ENCODE measurements at regions not wholly inside any gene's neighbourhood (a gene's known extent, or its start where the extent isn't known, plus 50 kb on each side); places are given as distances from the start of the nearest gene placed in this dataset.

GRCh38 chr20:24261351-24261750, 208.1 kb upstream of the SYNDIG1 start:
- no peaks in the 10 kb centered on the region for H3K9me3 Mint-ChIP-seq (ENCODE audit: low read depth)
- H3K4me1 Mint-ChIP-seq (ENCODE audit: low read depth): peaks cover 8% of the 10 kb centered on the region
- H3K4me3 Mint-ChIP-seq (ENCODE audit: low read depth): no peak overlapping the region
- H3K27me3 Mint-ChIP-seq: peaks cover 62% of the 10 kb centered on the region
- H3K27ac Mint-ChIP-seq: no peak overlapping the region
- TF ChIP-seq CTCF (IDR thresholded peaks at IDR 0.05; ENCODE audit: unreplicated experiment): no peak
- no peaks in the 10 kb centered on the region for H3K36me3 Mint-ChIP-seq (ENCODE audit: insufficient read depth)
- DNase-seq (ENCODE audit: low spot score, unreplicated experiment): no peak

GRCh38 chr20:24257171-24257570, 212.3 kb upstream of the SYNDIG1 start:
- H3K4me3 Mint-ChIP-seq (ENCODE audit: low read depth): no peak overlapping the region
- no peak overlapping the region for H3K27ac Mint-ChIP-seq
- H3K36me3 Mint-ChIP-seq (ENCODE audit: insufficient read depth): no peaks in the 10 kb centered on the region
- TF ChIP-seq CTCF (IDR thresholded peaks at IDR 0.05; ENCODE audit: unreplicated experiment): no peak
- no peaks in the 10 kb centered on the region for H3K9me3 Mint-ChIP-seq (ENCODE audit: low read depth)
- H3K4me1 Mint-ChIP-seq (ENCODE audit: low read depth): peaks cover 4% of the 10 kb centered on the region
- H3K27me3 Mint-ChIP-seq: peaks cover 64% of the 10 kb centered on the region
- no peak for DNase-seq (ENCODE audit: low spot score, unreplicated experiment)

- no peak for DNase-seq (ENCODE audit: low spot score, unreplicated experiment)
- no peaks in the 10 kb centered on the region for H3K36me3 Mint-ChIP-seq (ENCODE audit: insufficient read depth)
- TF ChIP-seq CTCF (IDR thresholded peaks at IDR 0.05; ENCODE audit: unreplicated experiment): no peak
- H3K27me3 Mint-ChIP-seq: peaks cover 63% of the 10 kb centered on the region
- H3K4me3 Mint-ChIP-seq (ENCODE audit: low read depth): no peak overlapping the region
- peaks cover 4% of the 10 kb centered on the region for H3K4me1 Mint-ChIP-seq (ENCODE audit: low read depth)
- no peak overlapping the region for H3K27ac Mint-ChIP-seq
- no peaks in the 10 kb centered on the region for H3K9me3 Mint-ChIP-seq (ENCODE audit: low read depth)
Measured at GRCh38 chr20:24256307-24256706, 213.1 kb upstream of the SYNDIG1 start.

DNA sequence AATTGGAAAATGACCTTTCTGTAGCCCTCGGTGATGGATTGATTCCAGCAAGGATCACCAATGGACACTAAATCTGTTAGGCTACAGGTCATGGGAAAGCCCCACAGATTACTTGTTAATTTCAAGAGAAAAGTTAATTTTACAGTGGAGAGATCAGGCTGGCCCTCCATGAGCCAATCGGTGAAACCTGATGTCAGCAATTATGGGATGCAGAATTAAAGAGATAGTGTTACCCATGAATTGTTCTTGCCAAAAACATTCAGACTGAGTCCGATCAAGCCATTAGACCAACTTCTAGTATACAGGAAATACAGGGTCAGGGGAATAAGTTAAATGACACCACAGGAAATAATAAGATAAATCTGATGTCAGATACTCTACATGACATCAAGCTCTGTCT, 214.9 kb upstream of the SYNDIG1 start:
- Mint-ChIP-seq H3K4me1 (ENCODE audit: low read depth) (peaks cover 4% of the 10 kb centered on the region), H3K36me3 (ENCODE audit: insufficient read depth) (no peaks in the 10 kb centered on the region), H3K27ac (no peak overlapping the region), H3K4me3 (ENCODE audit: low read depth) (no peak overlapping the region), H3K27me3 (peaks cover 56% of the 10 kb centered on the region), H3K9me3 (ENCODE audit: low read depth) (no peaks in the 10 kb centered on the region)
- TF ChIP-seq CTCF (IDR thresholded peaks at IDR 0.05; ENCODE audit: unreplicated experiment): no peak
- no peak for DNase-seq (ENCODE audit: low spot score, unreplicated experiment)

DNA sequence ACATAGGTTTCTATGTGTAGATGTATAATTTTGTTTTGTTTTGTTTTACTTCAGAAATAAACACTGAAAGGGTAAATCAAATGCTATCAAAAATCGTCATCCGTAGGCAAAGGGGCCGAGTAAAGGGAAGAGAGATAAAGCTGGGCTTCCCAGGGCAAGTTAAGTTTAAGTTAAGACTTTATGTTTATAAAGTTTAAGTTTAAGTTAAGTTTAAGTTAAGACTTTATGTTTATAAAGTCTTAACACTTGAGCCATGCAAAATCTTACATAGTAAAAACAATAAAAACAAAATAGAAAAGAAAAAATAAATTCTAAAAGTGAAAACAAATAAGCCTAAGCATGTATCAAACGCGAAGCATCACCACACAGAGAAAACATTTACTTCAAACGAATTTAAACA, 216.1 kb upstream of the SYNDIG1 start:
- peaks cover 56% of the 10 kb centered on the region for H3K27me3 Mint-ChIP-seq
- H3K4me3 Mint-ChIP-seq (ENCODE audit: low read depth): no peak overlapping the region
- no peak for DNase-seq (ENCODE audit: low spot score, unreplicated experiment)
- H3K27ac Mint-ChIP-seq: no peak overlapping the region
- H3K4me1 Mint-ChIP-seq (ENCODE audit: low read depth): peaks cover 4% of the 10 kb centered on the region
- no peaks in the 10 kb centered on the region for H3K9me3 Mint-ChIP-seq (ENCODE audit: low read depth)
- no peaks in the 10 kb centered on the region for H3K36me3 Mint-ChIP-seq (ENCODE audit: insufficient read depth)
- TF ChIP-seq CTCF (IDR thresholded peaks at IDR 0.05; ENCODE audit: unreplicated experiment): no peak

All from progenitor cell of endocrine pancreas (in vitro differentiated cells).